ENCODE measurements at regions not wholly inside any gene's neighbourhood (a gene's known extent, or its start where the extent isn't known, plus 50 kb on each side); places are given as distances from the start of the nearest gene placed in this dataset.

- TF ChIP-seq CTCF (IDR thresholded peaks at IDR 0.05; ENCODE audit: low read depth, low read length, poor library complexity, severe bottlenecking) (no peak), EZH2phosphoT487 (IDR thresholded peaks at IDR 0.05; ENCODE audit: borderline replicate concordance, low read length) (no peak)
Observed at GRCh38 chr15:96762566-96762965, 432.1 kb downstream of the NR2F2 start.
